ENCODE measurements at regions not wholly inside any gene's neighbourhood (a gene's known extent, or its start where the extent isn't known, plus 50 kb on each side); places are given as distances from the start of the nearest gene placed in this dataset.

- TF ChIP-seq CTCF (IDR thresholded peaks at IDR 0.05; ENCODE audit: low read length) (no peak), EZH2phosphoT487 (IDR thresholded peaks at IDR 0.05; ENCODE audit: low read length) (no peak), EZH2 (optimal IDR thresholded peaks at IDR 0.05; ENCODE audit: low read depth, low read length) (no peak)
Measured at GRCh38 chr4:182142176-182143085, 100.8 kb upstream of the TENM3 start.

All from MM.1S (cell line).